ENCODE measurements at regions not wholly inside any gene's neighbourhood (a gene's known extent, or its start where the extent isn't known, plus 50 kb on each side); places are given as distances from the start of the nearest gene placed in this dataset.

GRCh38 chr7:156527458-156527890 is 113.1 kb upstream of the RNF32 start:
- TF ChIP-seq POLR2A (IDR thresholded peaks at IDR 0.05; ENCODE audit: low read length) = no peak
- no peak for TF ChIP-seq BHLHE40 (IDR thresholded peaks at IDR 0.05; ENCODE audit: low read depth, low read length)
- no peak for TF ChIP-seq SMC3 (IDR thresholded peaks at IDR 0.05)
- no peak for TF ChIP-seq CBX8 (IDR thresholded peaks at IDR 0.05)
- no peak for TF ChIP-seq CTCF (IDR thresholded peaks at IDR 0.05)
- no peak for TF ChIP-seq JUN (IDR thresholded peaks at IDR 0.05)
- TF ChIP-seq RAD21 (conservative IDR thresholded peaks at IDR 0.05 in 1 of 2, IDR thresholded peaks at IDR 0.05 in 1 of 2) = no peak
- TF ChIP-seq CHD2 (IDR thresholded peaks at IDR 0.05; ENCODE audit: low read length, partially characterized antibody) = no peak
- no peak for TF ChIP-seq EP300 (IDR thresholded peaks at IDR 0.05)
- TF ChIP-seq FOSL2 (IDR thresholded peaks at IDR 0.05) = no peak
- TF ChIP-seq FOSL2 (CRISPR knock-in tag; IDR thresholded peaks at IDR 0.05) = no peak
- no peak for TF ChIP-seq MYC (IDR thresholded peaks at IDR 0.05; ENCODE audit: borderline replicate concordance, low read length)
- no peak for TF ChIP-seq HOXA7 (CRISPR knock-in tag; IDR thresholded peaks at IDR 0.05)
